ENCODE measurements at regions not wholly inside any gene's neighbourhood (a gene's known extent, or its start where the extent isn't known, plus 50 kb on each side); places are given as distances from the start of the nearest gene placed in this dataset.

- intact Hi-C loops (cut with DNase I), result no loop called here
- no peak for DNase-seq (ENCODE audit: low spot score)
These were observed 87.9 kb upstream of the MAMDC2 start for GRCh38 chr9:69955536-69956355.

- intact Hi-C loops (cut with DNase I), result no loop called here
These were observed 81.8 kb upstream of the MAMDC2 start for GRCh38 chr9:69961843-69962242.

GRCh38 chr9:69963803-69964202, 79.8 kb upstream of the MAMDC2 start:
- intact Hi-C loops (cut with DNase I), result no loop called here
- DNase-seq (ENCODE audit: low spot score), result no peak

More at GRCh38 chr9:69961843-69962242, 81.8 kb upstream of the MAMDC2 start:
- no peak for DNase-seq (ENCODE audit: low spot score)

- DNase-seq (ENCODE audit: low spot score), result no peak
- intact Hi-C loops (cut with DNase I), result no loop called here
These were observed 79.2 kb upstream of the MAMDC2 start for GRCh38 chr9:69964446-69964845.

GRCh38 chr9:69965416-69966145, 78.1 kb upstream of the MAMDC2 start:
- no peak for DNase-seq (ENCODE audit: low spot score)
- intact Hi-C loops (cut with DNase I), result no loop called here

- no peak for DNase-seq (ENCODE audit: low spot score)
- intact Hi-C loops (cut with DNase I), result no loop called here
These were observed 76.3 kb upstream of the MAMDC2 start for GRCh38 chr9:69967344-69967743.

GRCh38 chr9:69970001-69970533, 73.6 kb upstream of the MAMDC2 start:
- intact Hi-C loops (cut with DNase I), result loop anchor here (5.0 to 10.0 kb wide), 2 partner anchors 257 to 635 kb away; no protein-coding TSS in a partner anchor
- DNase-seq (ENCODE audit: low spot score), result no peak

GRCh38 chr9:69971643-69972449, 71.8 kb upstream of the MAMDC2 start:
- intact Hi-C loops (cut with DNase I), result loop anchor here (2.0 to 10.0 kb wide), 3 partner anchors 141 to 633 kb away; no protein-coding TSS in a partner anchor
- DNase-seq (ENCODE audit: low spot score), result peak; percentile 80

- intact Hi-C loops (cut with DNase I), result loop anchor here (10.0 kb wide), 1 partner anchor 629 kb away; no protein-coding TSS in a partner anchor
These were observed 68.0 kb upstream of the MAMDC2 start for GRCh38 chr9:69975681-69976080.

GRCh38 chr9:69976152-69976551, 67.5 kb upstream of the MAMDC2 start:
- intact Hi-C loops (cut with DNase I), result loop anchor here (10.0 kb wide), 1 partner anchor 629 kb away; no protein-coding TSS in a partner anchor
- no peak for DNase-seq (ENCODE audit: low spot score)

More at GRCh38 chr9:69975681-69976080, 68.0 kb upstream of the MAMDC2 start:
- no peak for DNase-seq (ENCODE audit: low spot score)

- intact Hi-C loops (cut with DNase I), result no loop called here
- no peak for DNase-seq (ENCODE audit: low spot score)
These were observed 63.6 kb upstream of the MAMDC2 start for GRCh38 chr9:69980041-69980440.

GRCh38 chr9:69980591-69980990, 63.1 kb upstream of the MAMDC2 start:
- intact Hi-C loops (cut with DNase I), result no loop called here
- no peak for DNase-seq (ENCODE audit: low spot score)

GRCh38 chr9:69981686-69982445, 61.8 kb upstream of the MAMDC2 start:
- no peak for DNase-seq (ENCODE audit: low spot score)
- intact Hi-C loops (cut with DNase I), result no loop called here

- intact Hi-C loops (cut with DNase I), result no loop called here
- DNase-seq (ENCODE audit: low spot score), result no peak
These were observed 58.8 kb upstream of the MAMDC2 start for GRCh38 chr9:69984831-69985230.

GRCh38 chr9:69985971-69986370, 57.7 kb upstream of the MAMDC2 start:
- intact Hi-C loops (cut with DNase I), result no loop called here
- DNase-seq (ENCODE audit: low spot score), result no peak

- intact Hi-C loops (cut with DNase I), result no loop called here
- no peak for DNase-seq (ENCODE audit: low spot score)
These were observed 56.7 kb upstream of the MAMDC2 start for GRCh38 chr9:69986970-69987369.

- intact Hi-C loops (cut with DNase I), result no loop called here
These were observed 56.2 kb upstream of the MAMDC2 start for GRCh38 chr9:69987457-69987856.

GRCh38 chr9:69993110-69993509, 50.5 kb upstream of the MAMDC2 start:
- no peak for DNase-seq (ENCODE audit: low spot score)
- intact Hi-C loops (cut with DNase I), result no loop called here

More at GRCh38 chr9:69987457-69987856, 56.2 kb upstream of the MAMDC2 start:
- no peak for DNase-seq (ENCODE audit: low spot score)
